ENCODE measurements at regions not wholly inside any gene's neighbourhood (a gene's known extent, or its start where the extent isn't known, plus 50 kb on each side); places are given as distances from the start of the nearest gene placed in this dataset.

- Histone ChIP-seq H3K23ac (ENCODE audit: low read depth, low read length, poor library complexity) (no peak overlapping the region), H3K36me3 (replicated peaks in 1 of 2; ENCODE audit: control insufficient read depth in 2 of 2, insufficient read depth in 2 of 2, low read length in 2 of 2) (no peaks in the 10 kb centered on the region), H3K9me3 (replicated peaks in 1 of 2; ENCODE audit: control insufficient read depth in 2 of 2, insufficient read depth in 1 of 2, low read depth in 1 of 2, low read length in 2 of 2) (peaks cover 0 to 5% of the 10 kb centered on the region in 2 donors), H2BK5ac (ENCODE audit: low read length) (no peak overlapping the region), H3K4me1 (ENCODE audit: control insufficient read depth in 2 of 2, insufficient read depth in 1 of 2, low read depth in 1 of 2, low read length in 2 of 2) (no peaks in the 10 kb centered on the region), H4K8ac (ENCODE audit: low read depth, low read length) (no peak overlapping the region), H4K91ac (ENCODE audit: low read depth, low read length, poor library complexity) (no peak overlapping the region), H3K27me3 (ENCODE audit: control insufficient read depth in 3 of 3, insufficient read depth in 3 of 3, low read depth in 1 of 3, low read length in 3 of 3) (no peaks in the 10 kb centered on the region), H3K4me3 (ENCODE audit: low read length in 2 of 2) (no peak overlapping the region), H3K4ac (ENCODE audit: low read length) (no peak overlapping the region), H3K27ac (replicated peaks; ENCODE audit: low read length) (no peak overlapping the region), H3K14ac (ENCODE audit: low read length) (no peak overlapping the region), H3K9ac (ENCODE audit: low read depth, low read length, poor library complexity) (no peak overlapping the region), H2BK120ac (ENCODE audit: low read depth, low read length) (no peak overlapping the region), H3K4me2 (ENCODE audit: insufficient read depth, low read length, poor library complexity, severe bottlenecking) (no peak overlapping the region), H3K18ac (ENCODE audit: low read length) (no peak overlapping the region), H2AK5ac (ENCODE audit: low read depth, low read length) (no peak overlapping the region), H2AFZ (ENCODE audit: low read length) (no peak overlapping the region), H3K79me1 (ENCODE audit: low read depth, low read length) (no peaks in the 10 kb centered on the region), H2BK12ac (ENCODE audit: low read length) (no peak overlapping the region), H2BK15ac (ENCODE audit: low read length) (no peak overlapping the region)
- no CpG with 5 or more reads among the region's 2 CpGs for WGBS, 2 donors (ENCODE audit: extremely low coverage in 2 of 2, insufficient read length in 2 of 2, insufficient replicate concordance in 1 of 2)
- DNase-seq (ENCODE audit: low spot score): no peak
These were observed 685.2 kb downstream of the REEP3 start for GRCh38 chr10:64206409-64206808.

- Histone ChIP-seq H3K9me3 (replicated peaks in 1 of 2; ENCODE audit: control insufficient read depth in 2 of 2, insufficient read depth in 1 of 2, low read depth in 1 of 2, low read length in 2 of 2) (peaks cover 0 to 5% of the 10 kb centered on the region in 2 donors), H2AFZ (ENCODE audit: low read length) (no peak overlapping the region), H2BK15ac (ENCODE audit: low read length) (no peak overlapping the region), H4K8ac (ENCODE audit: low read depth, low read length) (no peak overlapping the region), H2BK5ac (ENCODE audit: low read length) (no peak overlapping the region), H3K4me3 (ENCODE audit: low read length in 2 of 2) (no peak overlapping the region), H3K4me2 (ENCODE audit: insufficient read depth, low read length, poor library complexity, severe bottlenecking) (no peak overlapping the region), H3K27ac (replicated peaks; ENCODE audit: low read length) (no peak overlapping the region), H2AK5ac (ENCODE audit: low read depth, low read length) (no peak overlapping the region), H3K23ac (ENCODE audit: low read depth, low read length, poor library complexity) (no peak overlapping the region), H4K91ac (ENCODE audit: low read depth, low read length, poor library complexity) (no peak overlapping the region), H2BK120ac (ENCODE audit: low read depth, low read length) (no peak overlapping the region), H3K14ac (ENCODE audit: low read length) (no peak overlapping the region), H3K18ac (ENCODE audit: low read length) (no peak overlapping the region), H2BK12ac (ENCODE audit: low read length) (no peak overlapping the region), H3K27me3 (ENCODE audit: control insufficient read depth in 3 of 3, insufficient read depth in 3 of 3, low read depth in 1 of 3, low read length in 3 of 3) (no peaks in the 10 kb centered on the region), H3K9ac (ENCODE audit: low read depth, low read length, poor library complexity) (no peak overlapping the region), H3K4ac (ENCODE audit: low read length) (no peak overlapping the region), H3K79me1 (ENCODE audit: low read depth, low read length) (no peaks in the 10 kb centered on the region), H3K36me3 (replicated peaks in 1 of 2; ENCODE audit: control insufficient read depth in 2 of 2, insufficient read depth in 2 of 2, low read length in 2 of 2) (no peaks in the 10 kb centered on the region), H3K4me1 (ENCODE audit: control insufficient read depth in 2 of 2, insufficient read depth in 1 of 2, low read depth in 1 of 2, low read length in 2 of 2) (no peaks in the 10 kb centered on the region)
- no CpG with 5 or more reads among the region's 3 CpGs for WGBS, 2 donors (ENCODE audit: extremely low coverage in 2 of 2, insufficient read length in 2 of 2, insufficient replicate concordance in 1 of 2)
- DNase-seq (ENCODE audit: low spot score): no peak
These were observed 688.4 kb downstream of the REEP3 start for GRCh38 chr10:64209561-64209960.

GRCh38 chr10:64210211-64210610 lies 689.0 kb downstream of the REEP3 start:
- H2BK5ac ChIP-seq (ENCODE audit: low read length): no peak overlapping the region
- WGBS, 2 donors (ENCODE audit: extremely low coverage in 2 of 2, insufficient read length in 2 of 2, insufficient replicate concordance in 1 of 2): no CpG with 5 or more reads among the region's 2 CpGs
- H2BK15ac ChIP-seq (ENCODE audit: low read length): no peak overlapping the region

GRCh38 chr10:64211466-64211865 lies 690.3 kb downstream of the REEP3 start:
- Histone ChIP-seq H2AK5ac (ENCODE audit: low read depth, low read length) (no peak overlapping the region), H2BK5ac (ENCODE audit: low read length) (no peak overlapping the region), H3K9ac (ENCODE audit: low read depth, low read length, poor library complexity) (no peak overlapping the region), H3K4me1 (ENCODE audit: control insufficient read depth in 2 of 2, insufficient read depth in 1 of 2, low read depth in 1 of 2, low read length in 2 of 2) (no peaks in the 10 kb centered on the region), H3K79me1 (ENCODE audit: low read depth, low read length) (no peaks in the 10 kb centered on the region), H2AFZ (ENCODE audit: low read length) (no peak overlapping the region), H3K18ac (ENCODE audit: low read length) (no peak overlapping the region), H3K27me3 (ENCODE audit: control insufficient read depth in 3 of 3, insufficient read depth in 3 of 3, low read depth in 1 of 3, low read length in 3 of 3) (no peaks in the 10 kb centered on the region), H3K14ac (ENCODE audit: low read length) (no peak overlapping the region), H3K4me3 (ENCODE audit: low read length in 2 of 2) (no peak overlapping the region), H3K36me3 (replicated peaks in 1 of 2; ENCODE audit: control insufficient read depth in 2 of 2, insufficient read depth in 2 of 2, low read length in 2 of 2) (no peaks in the 10 kb centered on the region), H3K27ac (replicated peaks; ENCODE audit: low read length) (no peak overlapping the region), H3K23ac (ENCODE audit: low read depth, low read length, poor library complexity) (no peak overlapping the region), H4K91ac (ENCODE audit: low read depth, low read length, poor library complexity) (no peak overlapping the region), H3K4ac (ENCODE audit: low read length) (no peak overlapping the region), H2BK15ac (ENCODE audit: low read length) (no peak overlapping the region), H2BK12ac (ENCODE audit: low read length) (no peak overlapping the region), H3K9me3 (replicated peaks in 1 of 2; ENCODE audit: control insufficient read depth in 2 of 2, insufficient read depth in 1 of 2, low read depth in 1 of 2, low read length in 2 of 2) (peaks cover 0 to 3% of the 10 kb centered on the region in 2 donors), H4K8ac (ENCODE audit: low read depth, low read length) (no peak overlapping the region), H3K4me2 (ENCODE audit: insufficient read depth, low read length, poor library complexity, severe bottlenecking) (no peak overlapping the region), H2BK120ac (ENCODE audit: low read depth, low read length) (no peak overlapping the region)
- DNase-seq (ENCODE audit: low spot score): no peak
- WGBS, 2 donors (ENCODE audit: extremely low coverage in 2 of 2, insufficient read length in 2 of 2, insufficient replicate concordance in 1 of 2): no CpG with 5 or more reads among the region's 3 CpGs

More at GRCh38 chr10:64210211-64210610, 689.0 kb downstream of the REEP3 start:
- Histone ChIP-seq H2AK5ac (ENCODE audit: low read depth, low read length) (no peak overlapping the region), H3K14ac (ENCODE audit: low read length) (no peak overlapping the region), H3K9ac (ENCODE audit: low read depth, low read length, poor library complexity) (no peak overlapping the region), H3K4ac (ENCODE audit: low read length) (no peak overlapping the region), H4K91ac (ENCODE audit: low read depth, low read length, poor library complexity) (no peak overlapping the region), H3K79me1 (ENCODE audit: low read depth, low read length) (no peaks in the 10 kb centered on the region), H3K27ac (replicated peaks; ENCODE audit: low read length) (no peak overlapping the region), H3K4me2 (ENCODE audit: insufficient read depth, low read length, poor library complexity, severe bottlenecking) (no peak overlapping the region), H2BK12ac (ENCODE audit: low read length) (no peak overlapping the region), H2AFZ (ENCODE audit: low read length) (no peak overlapping the region), H3K23ac (ENCODE audit: low read depth, low read length, poor library complexity) (no peak overlapping the region), H2BK120ac (ENCODE audit: low read depth, low read length) (no peak overlapping the region), H3K9me3 (replicated peaks in 1 of 2; ENCODE audit: control insufficient read depth in 2 of 2, insufficient read depth in 1 of 2, low read depth in 1 of 2, low read length in 2 of 2) (peaks cover 0 to 4% of the 10 kb centered on the region in 2 donors), H3K36me3 (replicated peaks in 1 of 2; ENCODE audit: control insufficient read depth in 2 of 2, insufficient read depth in 2 of 2, low read length in 2 of 2) (no peaks in the 10 kb centered on the region), H3K4me3 (ENCODE audit: low read length in 2 of 2) (no peak overlapping the region), H4K8ac (ENCODE audit: low read depth, low read length) (no peak overlapping the region), H3K18ac (ENCODE audit: low read length) (no peak overlapping the region), H3K4me1 (ENCODE audit: control insufficient read depth in 2 of 2, insufficient read depth in 1 of 2, low read depth in 1 of 2, low read length in 2 of 2) (no peaks in the 10 kb centered on the region), H3K27me3 (ENCODE audit: control insufficient read depth in 3 of 3, insufficient read depth in 3 of 3, low read depth in 1 of 3, low read length in 3 of 3) (no peaks in the 10 kb centered on the region)
- no peak for DNase-seq (ENCODE audit: low spot score)

Data from neuronal stem cell (in vitro differentiated cells).